ENCODE measurements at regions not wholly inside any gene's neighbourhood (a gene's known extent, or its start where the extent isn't known, plus 50 kb on each side); places are given as distances from the start of the nearest gene placed in this dataset.

DNA sequence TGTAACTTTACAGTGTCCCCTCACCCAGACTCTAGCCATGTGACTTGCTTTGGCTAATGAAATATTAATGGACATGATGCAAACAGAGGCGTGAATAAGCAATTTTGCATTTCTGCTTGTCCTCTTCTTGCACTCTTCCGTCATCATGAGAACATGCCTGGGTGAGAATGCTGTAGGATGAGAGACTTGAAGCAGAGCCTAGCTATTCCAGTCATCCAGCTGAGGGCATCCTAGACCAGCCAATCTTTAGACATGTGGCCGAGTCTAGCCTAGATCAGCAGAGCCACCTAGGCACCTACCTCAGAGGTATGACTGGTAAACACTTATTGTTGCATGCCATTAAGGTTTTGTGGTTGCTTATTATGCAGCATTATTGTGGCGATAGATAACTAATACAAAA lies 450.5 kb upstream of the AZI2 start:
- Mint-ChIP-seq H3K9me3 (no peaks in the 10 kb centered on the region), H3K27me3 (ENCODE audit: insufficient read depth) (no peaks in the 10 kb centered on the region), H3K36me3 (ENCODE audit: low read depth) (no peaks in the 10 kb centered on the region), H3K4me1 (ENCODE audit: low read depth) (no peaks in the 10 kb centered on the region), H3K27ac (no peak overlapping the region), H3K4me3 (no peak overlapping the region)
- intact Hi-C loops (cut with micrococcal nuclease) = no loop called here
- no peak for DNase-seq (ENCODE audit: low spot score)

DNA sequence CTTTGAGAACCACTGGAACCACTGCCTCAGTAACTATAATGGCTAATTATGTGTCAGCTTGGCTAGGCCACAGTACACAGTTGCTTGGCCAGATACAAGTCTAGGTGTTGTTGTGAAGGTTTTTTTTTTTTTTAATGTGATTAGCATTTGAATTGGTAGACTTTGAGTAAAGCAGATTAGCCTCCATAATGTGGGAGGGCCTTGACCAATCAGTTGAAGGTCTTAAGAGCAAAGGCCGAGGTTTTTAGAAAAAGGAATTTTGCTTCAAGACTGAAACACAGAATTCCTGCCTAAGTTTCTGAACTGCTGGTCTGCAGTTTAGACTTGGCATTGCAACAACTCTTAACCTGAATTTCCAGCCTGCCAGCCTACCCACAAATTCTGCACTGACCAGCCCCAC lies 451.6 kb upstream of the AZI2 start:
- Mint-ChIP-seq H3K36me3 (ENCODE audit: low read depth) (no peaks in the 10 kb centered on the region), H3K27ac (no peak overlapping the region), H3K9me3 (no peaks in the 10 kb centered on the region), H3K4me1 (ENCODE audit: low read depth) (no peaks in the 10 kb centered on the region), H3K27me3 (ENCODE audit: insufficient read depth) (no peaks in the 10 kb centered on the region), H3K4me3 (no peak overlapping the region)
- intact Hi-C loops (cut with micrococcal nuclease) = no loop called here
- DNase-seq (ENCODE audit: low spot score) = no peak

DNA sequence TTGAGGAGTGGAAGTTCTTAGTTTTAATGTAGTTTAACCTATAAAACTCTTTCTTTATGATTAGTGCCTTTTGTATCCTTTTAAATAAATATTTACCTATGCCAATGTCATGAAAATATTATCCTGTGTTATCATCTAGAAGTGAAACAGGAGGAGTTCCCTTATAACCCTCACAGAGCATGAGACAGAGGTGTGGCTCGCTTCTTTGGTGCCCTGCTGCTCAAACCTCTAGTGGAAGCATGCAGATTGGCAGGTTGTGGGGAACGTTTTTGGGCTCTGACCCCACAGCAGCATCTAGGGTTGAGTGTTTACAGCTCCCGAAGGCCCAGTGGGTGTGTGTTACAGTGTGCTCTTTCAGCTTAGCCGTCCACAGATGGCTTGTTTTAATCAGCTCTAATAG lies 459.4 kb upstream of the AZI2 start:
- Mint-ChIP-seq H3K36me3 (ENCODE audit: low read depth) (no peaks in the 10 kb centered on the region), H3K4me3 (no peak overlapping the region), H3K27ac (no peak overlapping the region), H3K4me1 (ENCODE audit: low read depth) (no peaks in the 10 kb centered on the region), H3K9me3 (no peaks in the 10 kb centered on the region), H3K27me3 (ENCODE audit: insufficient read depth) (peaks cover 2% of the 10 kb centered on the region)
- no peak for DNase-seq (ENCODE audit: low spot score)
- intact Hi-C loops (cut with micrococcal nuclease) = no loop called here

DNA sequence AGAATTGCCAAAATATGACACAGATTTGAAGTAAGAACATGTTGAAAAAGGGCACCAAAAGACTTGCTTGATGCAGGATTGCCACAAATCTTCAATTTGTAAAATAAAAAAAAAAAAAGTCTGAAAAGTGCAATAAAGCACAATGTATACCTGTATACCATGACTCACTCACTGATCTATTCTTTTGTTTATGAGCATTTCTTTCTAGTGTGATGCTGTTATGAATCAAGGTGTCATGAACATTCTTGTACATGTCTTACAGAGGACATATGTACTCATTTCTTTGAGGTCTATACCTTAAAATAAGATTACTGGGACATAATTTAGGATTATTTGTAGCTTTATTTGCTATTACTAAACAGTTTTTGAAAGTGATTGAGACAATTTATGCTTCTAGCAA lies 464.9 kb upstream of the RBMS3 start:
- no peaks in the 10 kb centered on the region for H3K9me3 Mint-ChIP-seq
- H3K4me3 Mint-ChIP-seq = no peak overlapping the region
- H3K27me3 Mint-ChIP-seq (ENCODE audit: insufficient read depth) = peaks cover 7% of the 10 kb centered on the region
- intact Hi-C loops (cut with micrococcal nuclease) = no loop called here
- no peaks in the 10 kb centered on the region for H3K4me1 Mint-ChIP-seq (ENCODE audit: low read depth)
- no peaks in the 10 kb centered on the region for H3K36me3 Mint-ChIP-seq (ENCODE audit: low read depth)
- no peak overlapping the region for H3K27ac Mint-ChIP-seq
- DNase-seq (ENCODE audit: low spot score) = no peak

DNA sequence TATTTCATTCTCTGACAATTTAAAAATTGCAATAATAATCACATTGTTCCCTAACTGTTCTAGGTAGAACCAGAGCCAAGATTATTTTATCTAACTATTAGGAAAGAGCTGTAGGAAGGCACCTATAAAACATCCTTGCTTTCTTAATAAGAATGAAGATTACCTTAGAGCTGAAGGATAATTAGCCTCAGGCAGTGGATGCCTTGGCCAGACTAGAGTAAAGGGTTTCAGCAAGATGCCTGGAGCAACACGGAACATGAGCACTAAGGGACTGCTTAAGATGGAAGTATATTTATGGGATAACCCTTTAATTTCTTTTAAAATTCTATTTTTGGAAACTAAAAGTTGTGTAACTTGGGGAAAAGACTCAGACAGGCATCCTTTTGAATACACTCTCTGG lies 456.6 kb upstream of the RBMS3 start:
- peaks cover 7% of the 10 kb centered on the region for H3K27me3 Mint-ChIP-seq (ENCODE audit: insufficient read depth)
- no peak overlapping the region for H3K4me3 Mint-ChIP-seq
- peaks cover 2% of the 10 kb centered on the region for H3K9me3 Mint-ChIP-seq
- H3K27ac Mint-ChIP-seq = no peak overlapping the region
- DNase-seq (ENCODE audit: low spot score) = no peak
- intact Hi-C loops (cut with micrococcal nuclease) = no loop called here
- no peaks in the 10 kb centered on the region for H3K4me1 Mint-ChIP-seq (ENCODE audit: low read depth)
- H3K36me3 Mint-ChIP-seq (ENCODE audit: low read depth) = no peaks in the 10 kb centered on the region

DNA sequence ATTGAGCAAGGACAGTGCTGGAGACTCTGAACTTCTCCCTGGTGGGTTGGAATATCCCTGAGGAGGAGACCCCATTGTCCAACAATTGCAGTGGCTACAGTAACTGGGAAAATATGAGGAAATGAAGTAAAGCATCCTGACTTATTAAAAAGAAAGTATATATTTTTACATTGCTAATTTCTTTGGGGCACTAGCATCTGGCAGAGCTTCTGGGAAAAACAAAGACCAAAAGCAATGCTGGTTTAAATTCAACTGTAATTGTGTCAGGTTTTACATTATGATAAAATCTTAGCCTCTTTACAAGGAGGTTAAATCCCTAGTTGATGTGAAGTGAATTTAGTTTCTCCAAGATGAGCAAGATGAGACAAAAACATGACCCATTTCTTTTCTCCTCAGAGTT lies 454.0 kb upstream of the RBMS3 start:
- intact Hi-C loops (cut with micrococcal nuclease) = no loop called here
- DNase-seq (ENCODE audit: low spot score) = no peak
- Mint-ChIP-seq H3K4me1 (ENCODE audit: low read depth) (no peaks in the 10 kb centered on the region), H3K27ac (no peak overlapping the region), H3K4me3 (no peak overlapping the region), H3K36me3 (ENCODE audit: low read depth) (no peaks in the 10 kb centered on the region), H3K9me3 (peaks cover 17% of the 10 kb centered on the region), H3K27me3 (ENCODE audit: insufficient read depth) (peaks cover 7% of the 10 kb centered on the region)

DNA sequence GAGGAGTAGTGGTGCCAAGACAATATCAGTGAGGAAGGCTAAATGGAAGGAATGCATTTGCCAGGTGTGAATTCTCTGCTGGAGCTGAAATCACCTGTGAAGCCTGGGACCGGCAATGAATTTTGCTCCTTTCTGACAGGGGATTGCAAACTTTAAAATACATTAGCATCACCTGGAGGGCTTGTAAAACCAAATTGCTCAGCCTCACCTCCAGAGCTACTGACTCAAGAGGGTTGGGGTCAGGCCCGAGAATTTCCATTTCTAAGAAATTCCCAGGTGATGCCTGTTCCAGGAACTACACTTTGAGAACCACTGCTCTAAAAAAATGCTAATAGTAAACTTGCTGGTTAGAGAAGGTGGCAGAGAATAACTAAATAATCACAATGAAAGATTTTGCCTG lies 445.6 kb upstream of the RBMS3 start:
- Mint-ChIP-seq H3K4me1 (ENCODE audit: low read depth) (peaks cover 6% of the 10 kb centered on the region), H3K9me3 (peaks cover 6% of the 10 kb centered on the region), H3K4me3 (no peak overlapping the region), H3K36me3 (ENCODE audit: low read depth) (no peaks in the 10 kb centered on the region), H3K27ac (no peak overlapping the region), H3K27me3 (ENCODE audit: insufficient read depth) (no peaks in the 10 kb centered on the region)
- intact Hi-C loops (cut with micrococcal nuclease) = no loop called here
- no peak for DNase-seq (ENCODE audit: low spot score)

DNA sequence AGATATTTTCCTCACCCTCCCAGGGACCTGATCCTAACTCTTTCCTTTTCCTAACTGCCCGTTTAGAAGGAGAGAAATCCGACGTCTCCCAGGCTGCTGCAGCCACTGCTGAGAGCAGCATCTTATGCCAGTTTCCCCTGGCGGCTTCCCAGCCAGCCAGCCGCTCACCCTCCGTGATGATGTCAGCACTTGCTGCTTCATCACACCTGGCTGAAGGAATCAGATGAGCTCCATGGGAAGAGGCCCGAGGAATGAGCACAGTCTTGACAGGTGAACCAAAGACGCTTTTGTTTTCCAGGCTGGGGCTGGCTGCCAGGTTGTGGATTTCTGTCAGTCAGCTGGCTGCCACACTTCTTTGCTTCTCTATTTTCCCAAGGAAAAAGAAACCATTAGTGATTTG lies 445.1 kb upstream of the RBMS3 start:
- no peak overlapping the region for H3K4me3 Mint-ChIP-seq
- intact Hi-C loops (cut with micrococcal nuclease) = no loop called here
- H3K27me3 Mint-ChIP-seq (ENCODE audit: insufficient read depth) = no peaks in the 10 kb centered on the region
- peaks cover 11% of the 10 kb centered on the region for H3K4me1 Mint-ChIP-seq (ENCODE audit: low read depth)
- DNase-seq (ENCODE audit: low spot score) = no peak
- H3K9me3 Mint-ChIP-seq = peaks cover under 1% of the 10 kb centered on the region
- H3K36me3 Mint-ChIP-seq (ENCODE audit: low read depth) = no peaks in the 10 kb centered on the region
- no peak overlapping the region for H3K27ac Mint-ChIP-seq

DNA sequence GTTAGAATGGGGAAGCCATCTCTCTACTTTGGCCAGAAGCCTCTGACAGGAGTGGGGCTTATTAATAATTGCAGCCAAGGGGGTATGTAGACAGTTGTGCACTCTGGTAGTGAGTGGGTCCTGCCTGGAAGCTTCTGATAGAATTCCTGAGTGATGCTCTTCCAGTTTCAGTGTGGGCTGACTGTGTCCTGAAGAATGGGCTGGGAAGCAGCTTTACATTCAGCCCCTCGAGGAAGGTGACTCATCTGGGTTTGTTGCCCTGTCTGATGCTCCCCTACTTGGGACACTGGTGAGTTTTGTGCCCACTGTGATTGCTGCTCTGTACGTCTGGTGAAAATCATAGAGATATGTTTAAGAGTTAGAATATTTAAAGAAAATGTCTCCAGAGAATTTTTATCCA lies 444.7 kb upstream of the RBMS3 start:
- Mint-ChIP-seq H3K27me3 (ENCODE audit: insufficient read depth) (no peaks in the 10 kb centered on the region), H3K4me1 (ENCODE audit: low read depth) (peaks cover 15% of the 10 kb centered on the region), H3K4me3 (no peak overlapping the region), H3K36me3 (ENCODE audit: low read depth) (no peaks in the 10 kb centered on the region), H3K9me3 (no peaks in the 10 kb centered on the region), H3K27ac (no peak overlapping the region)
- intact Hi-C loops (cut with micrococcal nuclease) = no loop called here
- DNase-seq (ENCODE audit: low spot score) = no peak

DNA sequence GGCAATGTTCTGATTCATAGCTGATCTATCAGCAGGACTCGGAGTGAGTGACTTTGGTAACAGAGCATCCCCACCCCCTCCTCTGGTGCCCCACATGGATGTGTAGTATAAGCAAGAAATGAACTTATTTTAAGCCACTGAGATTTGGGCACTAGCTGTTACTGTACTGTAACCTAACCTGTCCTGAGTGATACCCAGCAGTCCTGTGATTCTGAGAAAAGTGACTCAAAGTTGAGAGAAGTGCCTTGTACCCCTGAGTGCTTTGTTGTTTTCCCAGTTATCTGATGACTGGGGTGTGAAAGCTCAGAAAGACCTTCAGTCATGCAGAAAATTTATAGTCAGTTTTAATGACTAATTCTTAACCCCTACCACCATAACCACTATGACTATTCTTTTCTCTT lies 439.9 kb upstream of the RBMS3 start:
- Mint-ChIP-seq H3K27me3 (ENCODE audit: insufficient read depth) (no peaks in the 10 kb centered on the region), H3K36me3 (ENCODE audit: low read depth) (peaks cover 2% of the 10 kb centered on the region), H3K9me3 (peaks cover 5% of the 10 kb centered on the region), H3K27ac (peak overlapping the region; percentile 56), H3K4me1 (ENCODE audit: low read depth) (peaks cover 28% of the 10 kb centered on the region), H3K4me3 (no peak overlapping the region)
- peak; percentile 1 for DNase-seq (ENCODE audit: low spot score)
- intact Hi-C loops (cut with micrococcal nuclease) = loop anchor here (1.0 to 5.0 kb wide), 8 partner anchors 94 to 1511 kb away; no protein-coding TSS in a partner anchor

DNA sequence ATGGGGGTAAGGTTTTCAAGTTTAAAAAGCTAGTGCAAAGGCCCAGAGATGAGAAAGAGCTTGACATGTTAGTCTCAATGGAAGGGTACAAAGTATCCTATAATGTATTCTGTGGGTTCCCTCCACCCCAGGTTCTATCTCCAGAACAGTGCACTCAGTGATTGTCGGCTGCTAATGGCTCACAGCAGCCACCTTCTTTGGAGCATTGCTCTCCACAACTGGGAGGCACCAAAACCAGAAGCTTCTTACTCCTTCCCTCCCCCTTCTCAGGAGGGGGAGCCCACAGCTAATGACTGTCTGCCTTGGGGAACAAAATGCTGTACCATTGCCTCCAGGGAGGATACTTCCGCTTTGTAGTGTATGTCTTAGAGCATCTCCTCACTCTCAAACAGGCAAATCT lies 439.4 kb upstream of the RBMS3 start:
- H3K4me1 Mint-ChIP-seq (ENCODE audit: low read depth) = peaks cover 26% of the 10 kb centered on the region
- H3K4me3 Mint-ChIP-seq = no peak overlapping the region
- DNase-seq (ENCODE audit: low spot score) = no peak
- intact Hi-C loops (cut with micrococcal nuclease) = loop anchor here (1.0 to 5.0 kb wide), 8 partner anchors 94 to 1511 kb away; no protein-coding TSS in a partner anchor
- H3K27ac Mint-ChIP-seq = peak overlapping the region; percentile 56
- peaks cover 5% of the 10 kb centered on the region for H3K9me3 Mint-ChIP-seq
- no peaks in the 10 kb centered on the region for H3K27me3 Mint-ChIP-seq (ENCODE audit: insufficient read depth)
- H3K36me3 Mint-ChIP-seq (ENCODE audit: low read depth) = peaks cover 2% of the 10 kb centered on the region

DNA sequence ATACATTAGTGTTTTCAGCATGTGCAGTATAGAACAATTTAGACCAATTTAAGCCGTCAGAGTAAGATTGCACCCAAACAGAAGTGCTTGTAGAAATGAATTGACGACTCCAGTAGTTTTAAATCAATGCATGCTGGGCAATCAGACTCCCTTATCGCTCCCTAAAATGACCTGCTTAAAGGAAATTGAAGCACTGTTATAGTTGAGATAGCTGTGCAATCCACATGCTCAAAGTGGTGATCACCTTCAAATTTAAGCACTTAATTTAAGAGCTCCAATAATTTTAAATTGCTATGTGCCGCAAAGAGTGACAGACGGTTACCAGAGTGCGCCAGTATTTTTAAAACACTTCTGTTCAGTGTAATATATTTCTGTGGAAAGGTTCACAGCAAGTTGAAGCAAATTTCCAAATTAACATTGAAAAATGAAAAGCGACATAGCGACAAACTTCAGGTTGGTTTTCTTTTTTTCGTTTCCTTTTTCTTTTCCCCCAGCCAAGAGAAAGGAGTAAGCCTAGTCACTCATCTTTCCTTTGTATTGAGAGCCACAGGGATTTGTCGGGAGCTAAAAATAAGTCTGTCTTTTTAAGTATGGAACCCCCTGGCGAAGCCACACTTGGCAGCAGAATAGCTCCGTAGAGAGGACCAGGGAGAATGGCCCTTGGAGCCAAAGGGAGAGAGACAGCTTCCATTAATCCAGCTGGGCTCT lies 436.4 kb upstream of the RBMS3 start:
- Mint-ChIP-seq H3K9me3 (peaks cover 5% of the 10 kb centered on the region), H3K36me3 (ENCODE audit: low read depth) (peaks cover 2% of the 10 kb centered on the region), H3K4me1 (ENCODE audit: low read depth) (peaks cover 22% of the 10 kb centered on the region), H3K27ac (no peak overlapping the region), H3K27me3 (ENCODE audit: insufficient read depth) (no peaks in the 10 kb centered on the region), H3K4me3 (no peak overlapping the region)
- intact Hi-C loops (cut with micrococcal nuclease) = loop anchor here (5.0 kb wide), 2 partner anchors 308 to 1508 kb away; no protein-coding TSS in a partner anchor
- no peak for DNase-seq (ENCODE audit: low spot score)

DNA sequence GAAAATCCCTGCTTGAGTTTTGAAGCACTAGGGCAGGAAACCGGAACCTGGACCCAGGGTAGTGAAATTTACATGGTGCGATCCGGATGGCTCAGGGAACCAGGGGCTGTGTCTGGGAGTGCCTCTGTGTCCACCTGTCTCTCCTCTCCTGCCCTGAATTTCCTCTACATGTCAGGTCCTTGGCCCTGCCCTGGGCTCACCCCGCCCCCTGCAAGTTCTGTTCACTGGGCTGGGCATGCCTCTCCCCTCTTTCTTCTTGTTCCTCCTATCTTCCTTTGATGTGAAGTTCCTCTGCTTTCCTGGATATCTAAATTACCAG lies 435.9 kb upstream of the RBMS3 start:
- no peak for DNase-seq (ENCODE audit: low spot score)
- H3K36me3 Mint-ChIP-seq (ENCODE audit: low read depth) = peaks cover 2% of the 10 kb centered on the region
- no peak overlapping the region for H3K27ac Mint-ChIP-seq
- intact Hi-C loops (cut with micrococcal nuclease) = no loop called here
- H3K4me3 Mint-ChIP-seq = no peak overlapping the region
- peaks cover 22% of the 10 kb centered on the region for H3K4me1 Mint-ChIP-seq (ENCODE audit: low read depth)
- H3K27me3 Mint-ChIP-seq (ENCODE audit: insufficient read depth) = no peaks in the 10 kb centered on the region
- H3K9me3 Mint-ChIP-seq = peaks cover 5% of the 10 kb centered on the region

DNA sequence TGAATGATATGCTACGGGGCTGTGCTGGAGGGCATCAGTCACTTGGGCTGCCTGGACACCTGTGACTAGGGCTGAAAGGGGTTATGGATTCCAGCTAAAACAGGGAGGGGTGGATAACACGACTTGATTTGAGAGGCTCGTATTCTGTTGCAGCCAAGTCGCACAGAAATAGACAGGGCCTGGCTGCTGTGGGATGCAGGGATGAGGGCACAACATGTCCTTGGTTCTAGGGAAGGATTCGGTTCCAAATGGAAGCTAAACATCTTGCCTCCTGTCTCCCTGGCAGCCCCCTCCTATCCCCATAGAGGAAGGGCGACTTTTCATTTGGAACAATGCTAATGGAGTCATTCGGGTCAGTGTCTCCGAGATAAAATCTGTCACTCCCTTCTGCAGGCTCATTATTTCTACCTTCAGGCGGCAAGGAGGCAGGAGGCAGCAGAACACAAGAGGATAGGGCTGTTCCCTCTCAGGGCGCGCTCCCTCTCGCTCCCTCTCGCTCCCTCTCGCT lies 433.8 kb upstream of the RBMS3 start:
- Mint-ChIP-seq H3K27ac (no peak overlapping the region), H3K4me1 (ENCODE audit: low read depth) (peaks cover 5% of the 10 kb centered on the region), H3K36me3 (ENCODE audit: low read depth) (peaks cover 2% of the 10 kb centered on the region), H3K4me3 (no peak overlapping the region), H3K9me3 (peaks cover 5% of the 10 kb centered on the region), H3K27me3 (ENCODE audit: insufficient read depth) (no peaks in the 10 kb centered on the region)
- no peak for DNase-seq (ENCODE audit: low spot score)
- intact Hi-C loops (cut with micrococcal nuclease) = no loop called here
